PFSK-1 (cell line): ENCODE measurements at regions not wholly inside any gene's neighbourhood (a gene's known extent, or its start where the extent isn't known, plus 50 kb on each side); places are given as distances from the start of the nearest gene placed in this dataset.

Experiments
- POLR2AphosphoS5 ChIP-seq: IDR thresholded peaks from 2 replicates; pipeline ENCODE4 v1.6.1; 2012; ENCODE audit warnings: low read depth, mild to moderate bottlenecking, control low read depth, low read length, moderate library complexity
- SIN3A ChIP-seq: IDR thresholded peaks from 2 replicates; pipeline ENCODE4 v1.6.1; 2012; ENCODE audit warnings: mild to moderate bottlenecking, low read length, moderate library complexity, borderline replicate concordance; ENCODE audit not compliant: insufficient read depth
- TAF1 ChIP-seq: IDR thresholded peaks from 2 replicates; pipeline ENCODE4 v1.6.1; 2012; ENCODE audit warnings: low read length, control low read depth, borderline replicate concordance; ENCODE audit not compliant: insufficient read depth

DNA sequence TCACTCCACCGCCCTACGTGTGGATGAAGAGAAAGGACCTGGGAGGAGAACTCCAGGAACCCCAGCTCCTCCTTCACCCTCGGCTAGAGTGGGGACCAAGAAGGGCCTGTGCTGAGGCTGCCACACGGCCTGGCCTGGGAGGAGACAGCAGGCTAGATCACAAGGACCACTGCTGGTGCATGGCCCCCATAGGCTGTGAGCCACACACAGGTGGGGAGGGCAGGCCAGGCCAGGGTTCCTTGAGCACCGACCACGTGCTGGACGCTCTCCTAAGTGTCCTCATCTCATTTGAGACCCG, 1392.4 kb downstream of the TBC1D22A start:
- no peak for TF ChIP-seq TAF1
- no peak for TF ChIP-seq SIN3A
- no peak for TF ChIP-seq POLR2AphosphoS5
